HepG2 (cell line): ENCODE measurements at regions not wholly inside any gene's neighbourhood (a gene's known extent, or its start where the extent isn't known, plus 50 kb on each side); places are given as distances from the start of the nearest gene placed in this dataset.

ENCODE experiments used
- ATAC-seq: fragments of 200-7000 bp; cut with Tn5 transposase; 3 replicates; pipeline ENCODE4 v1.9.1; 2020; ENCODE audit warnings: mild to moderate bottlenecking, moderate library complexity
- BruUV-seq: library from RNA; stranded (reverse); fragments of 400-500 nt; replicated peaks from 2 replicates; lab custom pipeline; 2021; lab: Mats Ljungman, UMichigan
- CTCF ChIA-PET: fragments of 300-600 bp; formaldehyde crosslinking; extraction: SDS; loops from one replicate; lab custom pipeline; 2021; ENCODE audit warnings: low total read pairs, inconsistent platforms, low intra/inter-chr PET ratio; lab: Yijun Ruan, JAX
- POLR2A ChIA-PET: fragments of 350-600 bp; sonication (Branson Sonifier 250); formaldehyde crosslinking; loops from one replicate; lab custom pipeline; 2020; ENCODE audit warnings: antibody characterized with exemption, inconsistent platforms; lab: Yijun Ruan, JAX
- DNase-seq: peaks from one replicate; pipeline ENCODE4 v3.0.0-alpha.2; 2015; ENCODE audit warnings: low spot score
- FAIRE-seq: peaks from 3 replicates; lab custom pipeline; 2011; peaks lifted over from hg19 to GRCh38; lab: Jason Lieb, UNC
- H2AFZ ChIP-seq: one replicate; pipeline ENCODE4 v1.6.1; 2011; ENCODE audit warnings: low read length, inconsistent platforms
- H3K27ac ChIP-seq: fragments of 300-600 bp; 3 replicates; pipeline ENCODE4 v1.8.0; 2011; ENCODE audit warnings: mixed run types, mild to moderate bottlenecking, mixed read lengths, low read length, inconsistent platforms; ENCODE audit not compliant: insufficient read depth; ENCODE audit errors: extremely low read length
- H3K27me3 ChIP-seq, 2 experiments: fragments of 200-600 bp in 1 of 2; 2 replicates in 1 of 2; 3 replicates in 1 of 2; pipeline versions ENCODE4 v1.6.0 to v1.8.0; 2011; ENCODE audit warnings: low read length in 2 of 2, mild to moderate bottlenecking in 2 of 2, moderate library complexity in 2 of 2, inconsistent platforms in 1 of 2; ENCODE audit not compliant: insufficient read depth in 2 of 2, control insufficient read depth in 1 of 2
- H3K36me3 ChIP-seq, 2 experiments: fragments of 200-600 bp in 1 of 2; replicated peaks in 1 of 2; 2 replicates in 1 of 2; 3 replicates in 1 of 2; pipeline versions ENCODE4 v1.5.1 to v1.8.0; 2011; ENCODE audit warnings: low read length in 2 of 2, inconsistent platforms in 1 of 2; ENCODE audit not compliant: insufficient read depth in 2 of 2, control insufficient read depth in 1 of 2
- H3K4me1 ChIP-seq: 2 replicates; pipeline ENCODE4 v1.5.1; 2012; ENCODE audit warnings: low read length, inconsistent platforms; ENCODE audit not compliant: insufficient read depth
- H3K4me2 ChIP-seq: 2 replicates; pipeline ENCODE4 v1.6.0; 2011; ENCODE audit warnings: low read depth, low read length, inconsistent platforms
- H3K4me3 ChIP-seq, 3 experiments: fragments of 200-600 bp in 1 of 3; sonication (generic), shearing (Covaris generic) in 1 of 3; replicated peaks in 1 of 3; 2 replicates each; pipeline ENCODE4 v1.5.1; 2011 to 2016; ENCODE audit warnings: low read length in 3 of 3, inconsistent platforms in 2 of 3, low read depth in 2 of 3, mild to moderate bottlenecking in 2 of 3, control low read depth in 1 of 3, mixed read lengths in 1 of 3; ENCODE audit not compliant: insufficient read depth in 1 of 3
- H3K79me2 ChIP-seq: one replicate; pipeline ENCODE4 v1.6.1; 2011; ENCODE audit warnings: low read length, inconsistent platforms; ENCODE audit not compliant: insufficient read depth
- H3K9ac ChIP-seq: 2 replicates; pipeline ENCODE4 v1.6.0; 2011; ENCODE audit warnings: mild to moderate bottlenecking, low read depth, low read length, inconsistent platforms; ENCODE audit not compliant: insufficient read depth
- H3K9me3 ChIP-seq: 2 replicates; pipeline ENCODE4 v1.5.1; 2012; ENCODE audit warnings: mild to moderate bottlenecking, low read length
- H4K20me1 ChIP-seq: 2 replicates; pipeline ENCODE4 v1.6.0; 2011; ENCODE audit warnings: inconsistent platforms, mild to moderate bottlenecking, low read length, moderate library complexity; ENCODE audit not compliant: insufficient read depth
- AGO1 ChIP-seq: fragments of 200-400 bp; formaldehyde crosslinking; IDR thresholded peaks from 2 replicates; pipeline ENCODE4 v1.6.1; 2017; ENCODE audit warnings: mild to moderate bottlenecking, low read depth, low read length, moderate library complexity; ENCODE audit not compliant: poor library complexity, severe bottlenecking
- CHCHD3 ChIP-seq: sonication (generic); formaldehyde crosslinking; IDR thresholded peaks from 2 replicates; pipeline ENCODE4 v1.8.0; 2022; ENCODE audit warnings: mild to moderate bottlenecking, missing genetic modification reagents, moderate library complexity
- DNMT1 ChIP-seq: sonication (generic); formaldehyde crosslinking; IDR thresholded peaks from 2 replicates; pipeline ENCODE4 v1.5.1; 2020; ENCODE audit warnings: mild to moderate bottlenecking, missing genetic modification reagents
- EZH2 ChIP-seq: conservative IDR thresholded peaks from 2 replicates; pipeline ENCODE4 v1.6.1; 2012; ENCODE audit warnings: mild to moderate bottlenecking, low read depth, low read length, moderate library complexity
- HCFC1 ChIP-seq: fragments of 150-350 bp; IDR thresholded peaks from 2 replicates; pipeline ENCODE4 v1.6.1; 2014; ENCODE audit warnings: low read depth, low read length
- MTA3 ChIP-seq: sonication (generic); formaldehyde crosslinking; IDR thresholded peaks from 2 replicates; pipeline ENCODE4 v1.4.0; 2020; ENCODE audit warnings: missing genetic modification reagents
- PITX1 ChIP-seq: sonication (generic); formaldehyde crosslinking; IDR thresholded peaks from 2 replicates; pipeline ENCODE4 v1.5.1; 2020; ENCODE audit warnings: mild to moderate bottlenecking, missing genetic modification reagents
- TBX2 ChIP-seq: sonication (generic); formaldehyde crosslinking; IDR thresholded peaks from 2 replicates; pipeline ENCODE4 v1.5.0; 2020; ENCODE audit warnings: missing genetic modification reagents, mild to moderate bottlenecking, borderline replicate concordance
- ZNF138 ChIP-seq: sonication (generic); formaldehyde crosslinking; IDR thresholded peaks from 2 replicates; pipeline ENCODE4 v1.5.0; 2020; ENCODE audit warnings: mild to moderate bottlenecking, low read depth, missing genetic modification reagents
- ZNF20 ChIP-seq: sonication (generic); formaldehyde crosslinking; IDR thresholded peaks from 2 replicates; pipeline ENCODE4 v1.4.0; 2020; ENCODE audit warnings: mild to moderate bottlenecking, moderate library complexity, missing genetic modification reagents
- ZNF614 ChIP-seq: IDR thresholded peaks from 2 replicates; pipeline ENCODE4 v1.6.1; 2018; ENCODE audit warnings: missing biosample characterization, missing genetic modification reagents, inconsistent platforms, borderline replicate concordance
- ZNF724P ChIP-seq: sonication (generic); formaldehyde crosslinking; IDR thresholded peaks from 2 replicates; pipeline ENCODE4 v1.8.0; 2022; ENCODE audit warnings: missing genetic modification reagents, borderline replicate concordance
- WGBS: methylation state at CpG from one replicate; pipeline ENCODE4 v1.1.6; 2017; ENCODE audit warnings: low lambda C conversion rate; 5-methylcytosine and 5-hydroxymethylcytosine counted together
- in situ Hi-C: cut with HindIII; loops from 2 replicates; pipeline ENCODE4 v1.10.0; 2017; ENCODE audit warnings: low pct_unique_long_range_greater_than_20kb; ENCODE audit not compliant: extremely low pct_ligation_motif_present
- intact Hi-C: fragments of 100-400 bp; cut with micrococcal nuclease; formaldehyde crosslinking; loops from one replicate; pipeline ENCODE4 v1.10.0; 2022; ENCODE audit not compliant: unreplicated experiment
- TF ChIP-seq, protein P1 (sequence below): sonication (generic); formaldehyde crosslinking; conservative IDR thresholded peaks from 2 replicates; pipeline ENCODE4 v1.5.0; 2020; ENCODE audit warnings: missing genetic modification reagents
- TF ChIP-seq, protein P2 (sequence below): sonication (generic); formaldehyde crosslinking; IDR thresholded peaks from 2 replicates; pipeline ENCODE4 v1.8.0; 2022; ENCODE audit warnings: missing genetic modification reagents, mild to moderate bottlenecking, moderate library complexity, borderline replicate concordance

DNA sequence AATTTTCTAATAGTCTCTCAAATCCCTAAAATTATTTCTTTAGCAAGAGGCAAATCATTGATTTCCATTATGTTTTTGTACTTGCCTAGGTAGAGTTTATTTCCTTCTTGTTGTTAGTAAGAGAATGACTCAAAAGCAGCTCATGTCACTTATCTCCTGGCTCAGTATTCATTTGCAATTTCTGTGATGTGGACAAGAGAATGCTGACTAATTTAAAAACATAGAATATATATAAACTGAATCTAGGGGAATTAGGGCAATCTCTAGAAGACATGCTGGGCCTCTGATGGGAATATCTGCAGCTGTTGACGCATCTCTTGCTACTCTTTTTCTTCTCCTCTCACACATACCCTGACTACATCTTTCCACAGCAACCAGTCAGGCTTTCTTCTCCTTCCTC lies 130.8 kb upstream of the PRKD1 start:
- no peak overlapping the region for H3K4me3 ChIP-seq
- TF ChIP-seq ZNF614 (CRISPR knock-in tag) (no peak), TBX2 (CRISPR knock-in tag) (no peak), EZH2 (no peak), DNMT1 (CRISPR knock-in tag) (no peak), HCFC1 (no peak), PITX1 (CRISPR knock-in tag) (no peak), MTA3 (CRISPR knock-in tag) (no peak), AGO1 (no peak), ZNF138 (CRISPR knock-in tag) (no peak), ZNF724P (CRISPR knock-in tag) (no peak), ZNF20 (CRISPR knock-in tag) (no peak), CHCHD3 (no peak)
- TF ChIP-seq, protein P1, sequence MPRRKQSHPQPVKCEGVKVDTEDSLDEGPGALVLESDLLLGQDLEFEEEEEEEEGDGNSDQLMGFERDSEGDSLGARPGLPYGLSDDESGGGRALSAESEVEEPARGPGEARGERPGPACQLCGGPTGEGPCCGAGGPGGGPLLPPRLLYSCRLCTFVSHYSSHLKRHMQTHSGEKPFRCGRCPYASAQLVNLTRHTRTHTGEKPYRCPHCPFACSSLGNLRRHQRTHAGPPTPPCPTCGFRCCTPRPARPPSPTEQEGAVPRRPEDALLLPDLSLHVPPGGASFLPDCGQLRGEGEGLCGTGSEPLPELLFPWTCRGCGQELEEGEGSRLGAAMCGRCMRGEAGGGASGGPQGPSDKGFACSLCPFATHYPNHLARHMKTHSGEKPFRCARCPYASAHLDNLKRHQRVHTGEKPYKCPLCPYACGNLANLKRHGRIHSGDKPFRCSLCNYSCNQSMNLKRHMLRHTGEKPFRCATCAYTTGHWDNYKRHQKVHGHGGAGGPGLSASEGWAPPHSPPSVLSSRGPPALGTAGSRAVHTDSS (CRISPR knock-in tag) = no peak
- TF ChIP-seq, protein P2, sequence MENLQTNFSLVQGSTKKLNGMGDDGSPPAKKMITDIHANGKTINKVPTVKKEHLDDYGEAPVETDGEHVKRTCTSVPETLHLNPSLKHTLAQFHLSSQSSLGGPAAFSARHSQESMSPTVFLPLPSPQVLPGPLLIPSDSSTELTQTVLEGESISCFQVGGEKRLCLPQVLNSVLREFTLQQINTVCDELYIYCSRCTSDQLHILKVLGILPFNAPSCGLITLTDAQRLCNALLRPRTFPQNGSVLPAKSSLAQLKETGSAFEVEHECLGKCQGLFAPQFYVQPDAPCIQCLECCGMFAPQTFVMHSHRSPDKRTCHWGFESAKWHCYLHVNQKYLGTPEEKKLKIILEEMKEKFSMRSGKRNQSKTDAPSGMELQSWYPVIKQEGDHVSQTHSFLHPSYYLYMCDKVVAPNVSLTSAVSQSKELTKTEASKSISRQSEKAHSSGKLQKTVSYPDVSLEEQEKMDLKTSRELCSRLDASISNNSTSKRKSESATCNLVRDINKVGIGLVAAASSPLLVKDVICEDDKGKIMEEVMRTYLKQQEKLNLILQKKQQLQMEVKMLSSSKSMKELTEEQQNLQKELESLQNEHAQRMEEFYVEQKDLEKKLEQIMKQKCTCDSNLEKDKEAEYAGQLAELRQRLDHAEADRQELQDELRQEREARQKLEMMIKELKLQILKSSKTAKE = no peak
- TF ChIP-seq, all 625 proteins: peak for 0
- Histone ChIP-seq H3K9me3 (peaks cover 94% of the 10 kb centered on the region), H2AFZ (no peak overlapping the region), H4K20me1 (no peaks in the 10 kb centered on the region), H3K27ac (no peak overlapping the region), H3K36me3 (no peaks in the 10 kb centered on the region), H3K9ac (no peak overlapping the region), H3K27me3 (no peaks in the 10 kb centered on the region), H3K79me2 (no peaks in the 10 kb centered on the region), H3K4me2 (no peak overlapping the region), H3K4me1 (no peaks in the 10 kb centered on the region)
- ATAC-seq (no peak), FAIRE-seq (no peak), DNase-seq (no peak)
- BruUV-seq = no TSS peak
- POLR2A ChIA-PET = no interaction called here
- in situ Hi-C loops (no loop called here), intact Hi-C loops (no loop called here)
- 4% methylated on average over 1 of the region's 1 CpG for WGBS
- CTCF ChIA-PET = no interaction called here
